ENCODE measurements at regions not wholly inside any gene's neighbourhood (a gene's known extent, or its start where the extent isn't known, plus 50 kb on each side); places are given as distances from the start of the nearest gene placed in this dataset.

DNA sequence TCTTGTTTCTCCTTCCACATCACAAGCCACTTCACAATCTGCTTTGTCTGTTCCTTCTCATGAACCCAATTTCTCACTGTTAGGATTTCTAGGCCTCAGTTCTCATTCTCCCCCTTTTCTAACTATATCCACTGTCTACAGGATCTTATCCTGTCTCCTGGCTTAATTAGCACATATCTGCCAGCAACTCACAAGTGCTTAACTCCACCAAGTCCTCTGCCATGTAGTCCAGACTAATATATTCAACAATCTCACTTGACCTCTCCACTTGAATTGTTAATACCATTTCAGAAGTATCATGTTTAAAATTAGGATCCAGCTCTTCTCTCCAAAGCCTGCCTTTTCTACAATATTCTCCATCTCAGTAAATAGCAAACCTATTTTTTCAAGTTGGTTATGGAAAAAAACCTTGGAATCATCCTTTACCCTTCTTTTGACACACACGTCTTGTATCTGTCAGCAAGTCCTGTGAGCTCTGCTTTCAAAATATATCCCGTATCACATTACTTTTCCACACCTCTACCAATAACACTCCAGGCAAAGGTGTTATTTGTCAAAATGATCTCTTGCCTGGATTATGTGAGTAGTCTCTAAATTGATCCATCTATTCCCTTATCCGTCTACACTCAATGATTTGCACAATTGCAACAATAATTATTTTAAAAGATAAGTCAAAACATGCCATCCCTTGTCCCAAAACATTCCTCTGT, 127.2 kb upstream of the SLIT2 start:
- H3K4me1 ChIP-seq (ENCODE audit: insufficient read depth, low read length, poor library complexity, severe bottlenecking), result no peaks in the 10 kb centered on the region
- H3K79me2 ChIP-seq (ENCODE audit: insufficient read depth, low read length), result no peaks in the 10 kb centered on the region
- H3K4me3 ChIP-seq (ENCODE audit: low read length, poor library complexity, severe bottlenecking), result no peak overlapping the region

DNA sequence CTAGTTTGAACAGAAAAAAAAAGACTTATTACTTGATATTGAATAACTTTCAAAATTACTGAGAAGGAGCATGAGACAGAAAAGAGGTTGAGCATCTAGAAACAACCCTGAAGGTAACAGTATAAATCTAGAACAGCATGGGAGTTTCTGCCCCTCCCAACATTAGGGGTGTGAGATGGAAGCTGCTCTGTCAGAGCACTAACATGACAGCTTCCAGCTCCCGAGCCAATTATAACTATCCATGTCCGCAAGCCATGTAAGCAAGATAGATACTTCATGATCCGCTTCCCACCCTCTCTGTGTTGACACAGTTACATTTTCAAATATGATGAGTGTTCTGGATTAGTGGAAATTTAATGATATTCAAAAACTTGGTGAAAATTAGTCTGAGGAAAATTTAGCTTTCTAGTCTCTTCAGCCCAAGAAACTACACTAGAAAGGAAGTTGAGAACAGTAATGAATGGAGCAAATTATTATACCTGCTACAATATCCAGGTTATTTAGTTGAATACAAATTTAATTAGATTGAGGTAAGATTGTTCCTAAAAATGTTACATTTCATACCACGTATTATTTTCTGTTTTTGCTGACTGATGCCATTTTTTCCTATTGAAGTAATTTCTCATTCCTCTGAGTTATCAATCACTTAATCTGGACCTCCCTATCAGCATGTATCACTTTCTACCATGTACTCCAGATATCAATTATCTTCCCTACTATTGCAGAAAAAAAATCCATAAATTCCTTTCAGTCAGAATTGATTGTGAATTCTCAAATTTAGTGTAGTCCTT, 129.3 kb upstream of the SLIT2 start:
- H3K79me2 ChIP-seq (ENCODE audit: insufficient read depth, low read length), result no peaks in the 10 kb centered on the region
- no peaks in the 10 kb centered on the region for H3F3A ChIP-seq (ENCODE audit: low read depth)
- TF ChIP-seq, protein P1, sequence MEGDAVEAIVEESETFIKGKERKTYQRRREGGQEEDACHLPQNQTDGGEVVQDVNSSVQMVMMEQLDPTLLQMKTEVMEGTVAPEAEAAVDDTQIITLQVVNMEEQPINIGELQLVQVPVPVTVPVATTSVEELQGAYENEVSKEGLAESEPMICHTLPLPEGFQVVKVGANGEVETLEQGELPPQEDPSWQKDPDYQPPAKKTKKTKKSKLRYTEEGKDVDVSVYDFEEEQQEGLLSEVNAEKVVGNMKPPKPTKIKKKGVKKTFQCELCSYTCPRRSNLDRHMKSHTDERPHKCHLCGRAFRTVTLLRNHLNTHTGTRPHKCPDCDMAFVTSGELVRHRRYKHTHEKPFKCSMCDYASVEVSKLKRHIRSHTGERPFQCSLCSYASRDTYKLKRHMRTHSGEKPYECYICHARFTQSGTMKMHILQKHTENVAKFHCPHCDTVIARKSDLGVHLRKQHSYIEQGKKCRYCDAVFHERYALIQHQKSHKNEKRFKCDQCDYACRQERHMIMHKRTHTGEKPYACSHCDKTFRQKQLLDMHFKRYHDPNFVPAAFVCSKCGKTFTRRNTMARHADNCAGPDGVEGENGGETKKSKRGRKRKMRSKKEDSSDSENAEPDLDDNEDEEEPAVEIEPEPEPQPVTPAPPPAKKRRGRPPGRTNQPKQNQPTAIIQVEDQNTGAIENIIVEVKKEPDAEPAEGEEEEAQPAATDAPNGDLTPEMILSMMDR (conservative IDR thresholded peaks at IDR 0.05; ENCODE audit: low read length), result no peak
- TF ChIP-seq EZH2phosphoT487 (IDR thresholded peaks at IDR 0.05; ENCODE audit: borderline replicate concordance), result no peak
- no peaks in the 10 kb centered on the region for H3K4me1 ChIP-seq (ENCODE audit: insufficient read depth, low read length, poor library complexity, severe bottlenecking)
- no peak overlapping the region for H2AFZ ChIP-seq (ENCODE audit: low read length)
- H3K27me3 ChIP-seq (ENCODE audit: insufficient read depth, low read length, poor library complexity, severe bottlenecking), result no peaks in the 10 kb centered on the region
- H3K4me2 ChIP-seq (ENCODE audit: low read depth, low read length, poor library complexity, severe bottlenecking), result no peak overlapping the region
- H3K9me3 ChIP-seq (ENCODE audit: insufficient read depth, low read depth, low read length), result no peaks in the 10 kb centered on the region
- H3K9ac ChIP-seq (ENCODE audit: low read depth, low read length, poor library complexity, severe bottlenecking), result no peak overlapping the region
- H3K9me2 ChIP-seq (replicated peaks; ENCODE audit: low read depth, low read length), result no peaks in the 10 kb centered on the region
- H3K4me3 ChIP-seq (ENCODE audit: low read length, poor library complexity, severe bottlenecking), result no peak overlapping the region
- H4K20me1 ChIP-seq (ENCODE audit: insufficient read depth, low read length, poor library complexity, severe bottlenecking), result no peaks in the 10 kb centered on the region
- no peaks in the 10 kb centered on the region for H3K36me3 ChIP-seq (ENCODE audit: insufficient read depth, low read length)

More for the DNA sequence above, 127.2 kb upstream of the SLIT2 start:
- Histone ChIP-seq H3F3A (ENCODE audit: low read depth) (no peaks in the 10 kb centered on the region), H3K4me2 (ENCODE audit: low read depth, low read length, poor library complexity, severe bottlenecking) (no peak overlapping the region), H3K36me3 (ENCODE audit: insufficient read depth, low read length) (no peaks in the 10 kb centered on the region), H2AFZ (ENCODE audit: low read length) (no peak overlapping the region), H4K20me1 (ENCODE audit: insufficient read depth, low read length, poor library complexity, severe bottlenecking) (no peaks in the 10 kb centered on the region), H3K9me3 (ENCODE audit: insufficient read depth, low read depth, low read length) (no peaks in the 10 kb centered on the region), H3K9ac (ENCODE audit: low read depth, low read length, poor library complexity, severe bottlenecking) (no peak overlapping the region), H3K27me3 (ENCODE audit: insufficient read depth, low read length, poor library complexity, severe bottlenecking) (no peaks in the 10 kb centered on the region), H3K9me2 (replicated peaks; ENCODE audit: low read depth, low read length) (no peaks in the 10 kb centered on the region)
- TF ChIP-seq, protein P1 (conservative IDR thresholded peaks at IDR 0.05; ENCODE audit: low read length), result no peak
- TF ChIP-seq EZH2phosphoT487 (IDR thresholded peaks at IDR 0.05; ENCODE audit: borderline replicate concordance), result no peak

DNA sequence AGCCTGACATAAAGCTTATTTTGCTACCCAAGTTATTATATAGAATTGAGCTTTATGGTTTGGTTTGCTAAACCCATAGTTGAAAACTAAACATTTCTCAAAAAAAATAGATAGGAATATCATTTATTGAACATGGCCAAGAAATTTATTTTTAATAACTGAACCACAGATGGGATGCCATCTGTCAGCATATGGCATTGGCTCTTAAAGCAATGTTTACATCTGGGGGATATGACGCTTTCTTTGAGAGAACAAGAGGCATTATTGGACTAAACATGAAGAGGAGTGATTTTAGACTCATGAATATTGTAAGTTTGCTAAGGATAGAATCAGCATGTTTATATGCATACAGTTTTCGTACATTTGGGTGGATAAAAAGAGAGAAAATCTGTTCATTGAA, 132.6 kb upstream of the SLIT2 start:
- Histone ChIP-seq H4K20me1 (ENCODE audit: insufficient read depth, low read length, poor library complexity, severe bottlenecking) (no peaks in the 10 kb centered on the region), H3K36me3 (ENCODE audit: insufficient read depth, low read length) (no peaks in the 10 kb centered on the region), H3K9ac (ENCODE audit: low read depth, low read length, poor library complexity, severe bottlenecking) (no peak overlapping the region), H3K4me1 (ENCODE audit: insufficient read depth, low read length, poor library complexity, severe bottlenecking) (no peaks in the 10 kb centered on the region), H3K9me3 (ENCODE audit: insufficient read depth, low read depth, low read length) (no peaks in the 10 kb centered on the region), H3K4me3 (ENCODE audit: low read length, poor library complexity, severe bottlenecking) (no peak overlapping the region), H2AFZ (ENCODE audit: low read length) (no peak overlapping the region), H3K27me3 (ENCODE audit: insufficient read depth, low read length, poor library complexity, severe bottlenecking) (no peaks in the 10 kb centered on the region), H3F3A (ENCODE audit: low read depth) (no peaks in the 10 kb centered on the region), H3K79me2 (ENCODE audit: insufficient read depth, low read length) (no peaks in the 10 kb centered on the region), H3K9me2 (replicated peaks; ENCODE audit: low read depth, low read length) (no peaks in the 10 kb centered on the region), H3K4me2 (ENCODE audit: low read depth, low read length, poor library complexity, severe bottlenecking) (no peak overlapping the region)
- no peak for TF ChIP-seq EZH2phosphoT487 (IDR thresholded peaks at IDR 0.05; ENCODE audit: borderline replicate concordance)
- TF ChIP-seq, protein P1 (conservative IDR thresholded peaks at IDR 0.05; ENCODE audit: low read length), result no peak

All from Loucy (cell line).